Psoas muscle (tissue), 7 donors: ENCODE measurements at regions not wholly inside any gene's neighbourhood (a gene's known extent, or its start where the extent isn't known, plus 50 kb on each side); places are given as distances from the start of the nearest gene placed in this dataset.

Experiments used
- ATAC-seq, 4 donors: fragments of 200-7000 bp; cut with Tn5 transposase; one replicate each; pipeline ENCODE4 v1.9.1; 2020; ENCODE audit warnings: moderate library complexity in 3 of 4, mild to moderate bottlenecking in 2 of 4
- DNase-seq, 2 donors: peaks; one replicate each; pipeline ENCODE4 v3.0.0-alpha.2; 2020
- H3K27ac ChIP-seq: fragments of 200-600 bp; one replicate; pipeline ENCODE4 v1.8.0; 2022
- H3K27me3 ChIP-seq, 3 donors: fragments of 200-600 bp in 1 of 3; one replicate each; pipeline versions ENCODE4 v1.6.1 to v1.8.0; 2013 to 2022; ENCODE audit warnings: low read length in 2 of 3, mild to moderate bottlenecking in 2 of 3, moderate library complexity in 1 of 3; ENCODE audit not compliant: insufficient read depth in 3 of 3
- H3K36me3 ChIP-seq, 2 donors: fragments of 200-600 bp in 1 of 2; one replicate each; pipeline versions ENCODE4 v1.6.1 to v1.8.0; 2013 to 2022; ENCODE audit warnings: low read depth in 1 of 2, mild to moderate bottlenecking in 1 of 2, moderate library complexity in 1 of 2; ENCODE audit not compliant: insufficient read depth in 1 of 2
- H3K4me1 ChIP-seq: fragments of 200-600 bp; one replicate; pipeline ENCODE4 v1.8.0; 2022
- H3K4me3 ChIP-seq: fragments of 200-600 bp; one replicate; pipeline ENCODE4 v1.8.0; 2022; ENCODE audit warnings: mild to moderate bottlenecking
- H3K9me3 ChIP-seq: fragments of 200-600 bp; one replicate; pipeline ENCODE4 v1.8.0; 2022
- CTCF ChIP-seq: fragments of 200-600 bp; IDR thresholded peaks from one replicate; pipeline ENCODE4 v1.8.0; 2022; ENCODE audit warnings: antibody characterized with exemption
- WGBS, 3 donors: extraction: QIAGEN DNeasy Blood & Tissue Kit; methylation state at CpG; one replicate each; pipeline versions ENCODE4 v1.1.6 to v1.1.7; 2013; 5-methylcytosine and 5-hydroxymethylcytosine counted together
- intact Hi-C, 2 donors: fragments of 100-400 bp; cut with DNase I; formaldehyde crosslinking; loops; one replicate each; pipeline versions ENCODE4 v1.11.0 to v1.14.2; 2022
- donor health status: healthy with polysubstance abuse.
- donor health status: DM: no; HTN: no; CAD: no; lungs with moderate emphysema.
- donor health status: Bipolar disorder and iron deficiency.
- donor health status: healthy.
- donor health status: DM: yes; HTN: yes; CAD: no.
- donor health status: DM: no; HTN: no; CAD: no.
- donor health status: DM: yes; HTN: yes; CAD: no.

GRCh38 chr1:29473161-29473855 is 237.0 kb downstream of the PTPRU start:
- DNase-seq (no peak), ATAC-seq (no peak)
- Histone ChIP-seq H3K4me1 (no peaks in the 10 kb centered on the region), H3K36me3 (no peaks in the 10 kb centered on the region), H3K27me3 (peaks cover 0 to 34% (median 6%) of the 10 kb centered on the region in 3 donors), H3K4me3 (no peak overlapping the region), H3K9me3 (no peaks in the 10 kb centered on the region), H3K27ac (no peak overlapping the region)
- TF ChIP-seq CTCF = no peak
- 82 to 87% (median 83%) methylated on average over 9 of the region's 9 CpGs for WGBS, 3 donors
- intact Hi-C loops = no loop called here

GRCh38 chr1:29471487-29472313 is 235.4 kb downstream of the PTPRU start:
- intact Hi-C loops = no loop called here
- Histone ChIP-seq H3K36me3 (no peaks in the 10 kb centered on the region), H3K9me3 (no peaks in the 10 kb centered on the region), H3K4me3 (no peak overlapping the region), H3K27me3 (peaks cover 0 to 25% (median 0%) of the 10 kb centered on the region in 3 donors), H3K27ac (no peak overlapping the region), H3K4me1 (no peaks in the 10 kb centered on the region)
- 73 to 82% (median 75%) methylated on average over 5 of the region's 5 CpGs for WGBS, 3 donors
- no peak for ATAC-seq
- TF ChIP-seq CTCF = no peak
- DNase-seq = no peak

GRCh38 chr1:29470788-29471119 is 234.4 kb downstream of the PTPRU start:
- 82 to 91% (median 84%) methylated on average over 10 of the region's 10 CpGs for WGBS, 3 donors
- Histone ChIP-seq H3K36me3 (no peaks in the 10 kb centered on the region), H3K4me3 (no peak overlapping the region), H3K4me1 (no peaks in the 10 kb centered on the region), H3K27me3 (peaks cover 0 to 24% (median 0%) of the 10 kb centered on the region in 3 donors), H3K9me3 (no peaks in the 10 kb centered on the region), H3K27ac (no peak overlapping the region)
- DNase-seq = no peak
- ATAC-seq = no peak
- intact Hi-C loops = no loop called here
- no peak for TF ChIP-seq CTCF

- intact Hi-C loops = no loop called here
- no peak for TF ChIP-seq CTCF
- Histone ChIP-seq H3K9me3 (peaks cover 3% of the 10 kb centered on the region), H3K27ac (no peak overlapping the region), H3K4me3 (no peak overlapping the region), H3K27me3 (peaks cover 0 to 20% (median 0%) of the 10 kb centered on the region in 3 donors), H3K36me3 (no peaks in the 10 kb centered on the region), H3K4me1 (no peaks in the 10 kb centered on the region)
- DNase-seq = no peak
- 54 to 63% (median 59%) methylated on average over 9 of the region's 9 CpGs for WGBS, 3 donors
- ATAC-seq = no peak
Observed at GRCh38 chr1:29470087-29470787, 233.9 kb downstream of the PTPRU start.
